ENCODE measurements at regions not wholly inside any gene's neighbourhood (a gene's known extent, or its start where the extent isn't known, plus 50 kb on each side); places are given as distances from the start of the nearest gene placed in this dataset.

DNA sequence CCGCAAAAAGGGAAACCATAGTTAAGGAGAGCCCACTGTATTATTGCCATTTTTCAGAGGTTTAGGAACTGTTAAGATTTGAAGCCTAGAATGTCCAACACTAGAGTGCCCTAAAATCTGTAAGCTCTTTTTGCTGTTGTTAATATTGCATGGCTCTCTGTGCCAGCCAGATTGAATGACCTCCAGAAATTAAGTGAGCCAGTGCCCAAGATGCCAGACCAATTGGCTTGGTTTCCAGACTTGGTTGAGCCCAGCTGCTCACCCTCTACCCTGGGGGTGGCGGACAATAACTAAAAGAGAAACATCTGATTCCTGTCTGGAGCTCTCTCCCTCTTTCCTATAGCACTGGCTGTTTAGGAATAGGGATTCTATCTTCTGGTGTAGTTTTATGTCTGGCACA lies 340.1 kb downstream of the PHF14 start:
- Histone ChIP-seq H3K9me2 (ENCODE audit: insufficient read depth) (peaks cover 6% of the 10 kb centered on the region; the same call in 1 of the 2 replicates), H3K4me1 (ENCODE audit: insufficient read depth) (no peaks in the 10 kb centered on the region), H3K4me3 (no peak overlapping the region), H4K20me1 (replicated peaks; ENCODE audit: insufficient read depth) (no peaks in the 10 kb centered on the region), H3K27ac (ENCODE audit: low read depth) (no peak overlapping the region), H3K4me2 (no peak overlapping the region), H2AFZ (no peak overlapping the region), H3K36me3 (ENCODE audit: insufficient read depth) (no peaks in the 10 kb centered on the region), H3K27me3 (ENCODE audit: insufficient read depth) (no peaks in the 10 kb centered on the region), H3F3A (replicated peaks; ENCODE audit: low read depth) (no peaks in the 10 kb centered on the region), H3K79me2 (replicated peaks; ENCODE audit: insufficient read depth) (no peaks in the 10 kb centered on the region)
- no peaks in the 10 kb centered on the region for H3K36me3 Mint-ChIP-seq (ENCODE audit: low read depth)
- no peak for ATAC-seq
- DNase-seq (ENCODE audit: low spot score), result no peak
- TF ChIP-seq ZNF331 (CRISPR knock-in tag; IDR thresholded peaks at IDR 0.05; ENCODE audit: low read depth) (no peak), NANOG (IDR thresholded peaks at IDR 0.05; ENCODE audit: borderline replicate concordance) (no peak), CTCF (conservative IDR thresholded peaks at IDR 0.05; ENCODE audit: low read depth in 2 of 2) (no peak), ZNF114 (CRISPR knock-in tag; IDR thresholded peaks at IDR 0.05) (no peak)
- TF ChIP-seq, protein P1, sequence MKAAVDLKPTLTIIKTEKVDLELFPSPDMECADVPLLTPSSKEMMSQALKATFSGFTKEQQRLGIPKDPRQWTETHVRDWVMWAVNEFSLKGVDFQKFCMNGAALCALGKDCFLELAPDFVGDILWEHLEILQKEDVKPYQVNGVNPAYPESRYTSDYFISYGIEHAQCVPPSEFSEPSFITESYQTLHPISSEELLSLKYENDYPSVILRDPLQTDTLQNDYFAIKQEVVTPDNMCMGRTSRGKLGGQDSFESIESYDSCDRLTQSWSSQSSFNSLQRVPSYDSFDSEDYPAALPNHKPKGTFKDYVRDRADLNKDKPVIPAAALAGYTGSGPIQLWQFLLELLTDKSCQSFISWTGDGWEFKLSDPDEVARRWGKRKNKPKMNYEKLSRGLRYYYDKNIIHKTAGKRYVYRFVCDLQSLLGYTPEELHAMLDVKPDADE (IDR thresholded peaks at IDR 0.05), result no peak
- peaks cover 3% of the 10 kb centered on the region for H3K27me3 Mint-ChIP-seq (ENCODE audit: insufficient read depth, low read depth, poor library complexity)
- no peak overlapping the region for H3K4me3 Mint-ChIP-seq
- no peak overlapping the region for H3K27ac Mint-ChIP-seq
- peaks cover 15% of the 10 kb centered on the region; the same call in 2 of the 3 replicates for H3K4me1 Mint-ChIP-seq
- H3K9me3 Mint-ChIP-seq, result no peaks in the 10 kb centered on the region

DNA sequence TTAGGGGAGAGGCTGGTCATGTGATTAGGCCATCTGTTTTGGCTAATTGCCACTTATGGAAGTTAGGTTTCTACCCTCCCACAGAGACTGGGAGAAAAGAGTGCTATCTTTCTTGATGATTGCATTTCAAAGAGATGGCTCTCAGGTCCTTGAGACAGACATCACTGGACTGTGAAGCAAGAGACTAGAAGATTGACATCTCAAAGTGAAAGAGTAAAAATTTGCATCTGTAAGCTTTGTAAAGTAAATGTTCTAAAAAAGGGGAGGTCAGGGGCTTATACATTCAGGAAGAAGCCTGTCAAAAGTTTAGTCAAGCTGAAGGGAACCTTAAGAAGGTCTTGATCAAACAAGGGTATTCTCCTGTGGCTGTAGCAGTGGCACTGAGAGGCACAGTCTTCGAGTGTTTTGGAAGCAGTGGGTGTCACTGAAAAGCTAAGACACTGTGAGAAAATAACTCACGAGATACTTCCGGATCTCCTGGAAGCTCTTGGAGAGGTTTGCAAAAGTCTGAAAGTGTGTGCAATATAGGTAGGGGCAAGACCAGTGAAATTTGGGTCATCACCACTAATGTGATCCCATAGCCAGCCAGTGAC lies 342.1 kb downstream of the PHF14 start:
- Mint-ChIP-seq H3K4me3 (no peak overlapping the region), H3K4me1 (peaks cover 15% of the 10 kb centered on the region; the same call in 2 of the 3 replicates), H3K36me3 (ENCODE audit: low read depth) (no peaks in the 10 kb centered on the region), H3K27ac (no peak overlapping the region), H3K27me3 (ENCODE audit: insufficient read depth, low read depth, poor library complexity) (no peaks in the 10 kb centered on the region), H3K9me3 (no peaks in the 10 kb centered on the region)
- Histone ChIP-seq H3K27ac (ENCODE audit: low read depth) (no peak overlapping the region), H3F3A (replicated peaks; ENCODE audit: low read depth) (no peaks in the 10 kb centered on the region), H3K4me2 (no peak overlapping the region), H3K4me3 (no peak overlapping the region), H3K27me3 (ENCODE audit: insufficient read depth) (no peaks in the 10 kb centered on the region), H3K79me2 (replicated peaks; ENCODE audit: insufficient read depth) (no peaks in the 10 kb centered on the region), H3K9me2 (ENCODE audit: insufficient read depth) (no peaks in the 10 kb centered on the region), H4K20me1 (replicated peaks; ENCODE audit: insufficient read depth) (no peaks in the 10 kb centered on the region), H3K4me1 (ENCODE audit: insufficient read depth) (no peaks in the 10 kb centered on the region), H2AFZ (no peak overlapping the region), H3K36me3 (ENCODE audit: insufficient read depth) (no peaks in the 10 kb centered on the region)
- DNase-seq (ENCODE audit: low spot score) (no peak), ATAC-seq (no peak)
- no peak for TF ChIP-seq EZH2 (IDR thresholded peaks at IDR 0.05; ENCODE audit: low read depth, unreplicated experiment)
- TF ChIP-seq, protein P1 (IDR thresholded peaks at IDR 0.05), result no peak
- TF ChIP-seq JUNB (IDR thresholded peaks at IDR 0.05; ENCODE audit: unreplicated experiment), result no peak
- no peak for TF ChIP-seq EZH2phosphoT487 (IDR thresholded peaks at IDR 0.05; ENCODE audit: unreplicated experiment)
- TF ChIP-seq CREB1 (CRISPR knock-in tag; IDR thresholded peaks at IDR 0.05; ENCODE audit: low read depth), result no peak
- TF ChIP-seq CTCF (conservative IDR thresholded peaks at IDR 0.05; ENCODE audit: low read depth in 2 of 2), result no peak
- TF ChIP-seq NANOG (IDR thresholded peaks at IDR 0.05; ENCODE audit: borderline replicate concordance), result no peak
- no peak for TF ChIP-seq REST (IDR thresholded peaks at IDR 0.05; ENCODE audit: unreplicated experiment)
- no peak for TF ChIP-seq POLR2AphosphoS5 (IDR thresholded peaks at IDR 0.05; ENCODE audit: low read depth)
- TF ChIP-seq ZNF114 (CRISPR knock-in tag; IDR thresholded peaks at IDR 0.05), result no peak
- TF ChIP-seq ZNF331 (CRISPR knock-in tag; IDR thresholded peaks at IDR 0.05; ENCODE audit: low read depth), result no peak
- TF ChIP-seq STAT1 (IDR thresholded peaks at IDR 0.05; ENCODE audit: unreplicated experiment), result no peak

Data from GM23338 (cell line).